PFSK-1 (cell line): ENCODE measurements at regions not wholly inside any gene's neighbourhood (a gene's known extent, or its start where the extent isn't known, plus 50 kb on each side); places are given as distances from the start of the nearest gene placed in this dataset.

Experiments
- FOXP2 ChIP-seq: optimal IDR thresholded peaks from 2 replicates; pipeline ENCODE3; 2011; ENCODE audit warnings: borderline replicate concordance, control low read depth, inconsistent platforms; ENCODE audit not compliant: insufficient read depth; ENCODE audit errors: extremely low read length, extremely low read depth
- POLR2AphosphoS5 ChIP-seq: IDR thresholded peaks from 2 replicates; pipeline ENCODE4 v1.6.1; 2012; ENCODE audit warnings: low read depth, mild to moderate bottlenecking, control low read depth, low read length, moderate library complexity
- REST ChIP-seq, 2 experiments: IDR thresholded peaks; 2 replicates each; pipeline versions ENCODE4 v1.6.1 to v1.8.0; 2011 to 2012; ENCODE audit warnings: low read depth in 2 of 2, low read length in 2 of 2, control low read depth in 1 of 2, inconsistent platforms in 1 of 2, mild to moderate bottlenecking in 1 of 2, moderate library complexity in 1 of 2; ENCODE audit not compliant: insufficient read depth in 1 of 2
- SIN3A ChIP-seq: IDR thresholded peaks from 2 replicates; pipeline ENCODE4 v1.6.1; 2012; ENCODE audit warnings: mild to moderate bottlenecking, low read length, moderate library complexity, borderline replicate concordance; ENCODE audit not compliant: insufficient read depth
- TAF1 ChIP-seq: IDR thresholded peaks from 2 replicates; pipeline ENCODE4 v1.6.1; 2012; ENCODE audit warnings: low read length, control low read depth, borderline replicate concordance; ENCODE audit not compliant: insufficient read depth

GRCh38 chr3:182325213-182325950 lies 467.9 kb upstream of the ATP11B start:
- no peak for TF ChIP-seq FOXP2
- TF ChIP-seq TAF1 = no peak
- no peak for TF ChIP-seq POLR2AphosphoS5
- no peak for TF ChIP-seq REST (IDR thresholded peaks at IDR 0.05; ENCODE audit: insufficient read depth in 1 of 2, low read depth in 2 of 2, low read length in 2 of 2)
- no peak for TF ChIP-seq SIN3A

- peak; percentile 87 for TF ChIP-seq FOXP2
- no peak for TF ChIP-seq POLR2AphosphoS5
- TF ChIP-seq REST (IDR thresholded peaks at IDR 0.05; ENCODE audit: insufficient read depth in 1 of 2, low read depth in 2 of 2, low read length in 2 of 2) = 0 out of 4 replicates have a peak, but pooled peaks of 1 of the 2 experiments have one; percentile 47
- 0 out of 2 replicates have a peak, but pooled peaks have one; percentile 60 for TF ChIP-seq SIN3A
Measured at GRCh38 chr3:182327196-182327681, 466.1 kb upstream of the ATP11B start.

- no peak for TF ChIP-seq REST (IDR thresholded peaks at IDR 0.05; ENCODE audit: insufficient read depth in 1 of 2, low read depth in 2 of 2, low read length in 2 of 2)
- no peak for TF ChIP-seq FOXP2
Measured at GRCh38 chr3:182330646-182331045, 462.7 kb upstream of the ATP11B start.

- TF ChIP-seq FOXP2 = peak; percentile 43
- TF ChIP-seq POLR2AphosphoS5 = no peak
Measured at GRCh38 chr3:182331341-182331740, 462.0 kb upstream of the ATP11B start.

GRCh38 chr3:182342252-182342651 lies 451.1 kb upstream of the ATP11B start:
- TF ChIP-seq TAF1 = no peak
- no peak for TF ChIP-seq FOXP2
- TF ChIP-seq SIN3A = no peak
- no peak for TF ChIP-seq REST (IDR thresholded peaks at IDR 0.05; ENCODE audit: insufficient read depth in 1 of 2, low read depth in 2 of 2, low read length in 2 of 2)
- no peak for TF ChIP-seq POLR2AphosphoS5
